Muscle layer of duodenum (tissue), 2 donors: ENCODE measurements at regions not wholly inside any gene's neighbourhood (a gene's known extent, or its start where the extent isn't known, plus 50 kb on each side); places are given as distances from the start of the nearest gene placed in this dataset.
A peak's percentile ranks its signal among the peaks of the same experiment; 100 is the strongest.

Experiments
- H3K27ac ChIP-seq: one replicate; pipeline ENCODE4 v1.7.0; 2013; ENCODE audit warnings: mild to moderate bottlenecking, low read length
- H3K27me3 ChIP-seq: one replicate; pipeline ENCODE4 v1.7.0; 2013; ENCODE audit warnings: low read depth, mild to moderate bottlenecking, control low read depth, low read length
- H3K36me3 ChIP-seq, 2 donors: one replicate each; pipeline ENCODE4 v1.7.0; 2013; ENCODE audit warnings: low read length in 2 of 2, control low read depth in 1 of 2, mild to moderate bottlenecking in 1 of 2; ENCODE audit not compliant: insufficient read depth in 2 of 2, control insufficient read depth in 1 of 2
- H3K4me1 ChIP-seq, 2 donors: one replicate each; pipeline ENCODE4 v1.7.0; 2013; ENCODE audit warnings: low read length in 2 of 2, mild to moderate bottlenecking in 2 of 2, control low read depth in 1 of 2, moderate library complexity in 1 of 2; ENCODE audit not compliant: insufficient read depth in 2 of 2, control insufficient read depth in 1 of 2
- H3K4me3 ChIP-seq, 2 donors: one replicate each; pipeline ENCODE4 v1.7.0; 2013; ENCODE audit warnings: low read length in 2 of 2, low read depth in 1 of 2, mild to moderate bottlenecking in 1 of 2
- H3K9me3 ChIP-seq, 2 donors: one replicate each; pipeline ENCODE4 v1.7.0; 2013; ENCODE audit warnings: low read length in 2 of 2, control low read depth in 1 of 2, mild to moderate bottlenecking in 1 of 2; ENCODE audit not compliant: control insufficient read depth in 1 of 2
- donor health status: healthy.

- no peaks in the 10 kb centered on the region for H3K36me3 ChIP-seq
- H3K4me3 ChIP-seq, result no peak overlapping the region
- no peak overlapping the region for H3K27ac ChIP-seq
- H3K9me3 ChIP-seq, result no peaks in the 10 kb centered on the region
- H3K27me3 ChIP-seq, result no peaks in the 10 kb centered on the region
- H3K4me1 ChIP-seq, result peaks cover 0 to 11% of the 10 kb centered on the region in 2 donors
These were observed 418.9 kb upstream of the TMTC1 start for GRCh38 chr12:30202521-30203254.

GRCh38 chr12:30201301-30202160 is 417.8 kb upstream of the TMTC1 start:
- H3K4me1 ChIP-seq, result peaks cover 0 to 11% of the 10 kb centered on the region in 2 donors
- no peak overlapping the region for H3K27ac ChIP-seq
- H3K9me3 ChIP-seq, result no peaks in the 10 kb centered on the region
- peak overlapping the region in 1 of 2 donors; percentile 62 for H3K4me3 ChIP-seq
- H3K27me3 ChIP-seq, result no peaks in the 10 kb centered on the region
- no peaks in the 10 kb centered on the region for H3K36me3 ChIP-seq

GRCh38 chr12:30200864-30201263 is 417.1 kb upstream of the TMTC1 start:
- Histone ChIP-seq H3K27me3 (no peaks in the 10 kb centered on the region), H3K4me1 (peaks cover 0 to 11% of the 10 kb centered on the region in 2 donors), H3K9me3 (no peaks in the 10 kb centered on the region), H3K27ac (no peak overlapping the region), H3K36me3 (no peaks in the 10 kb centered on the region), H3K4me3 (peak overlapping the region in 1 of 2 donors; percentile 62)

- H3K27me3 ChIP-seq, result no peaks in the 10 kb centered on the region
- no peak overlapping the region for H3K27ac ChIP-seq
- no peak overlapping the region for H3K4me3 ChIP-seq
- peaks cover 0 to 11% of the 10 kb centered on the region in 2 donors for H3K4me1 ChIP-seq
- no peaks in the 10 kb centered on the region for H3K36me3 ChIP-seq
- H3K9me3 ChIP-seq, result no peaks in the 10 kb centered on the region
These were observed 413.8 kb upstream of the TMTC1 start for GRCh38 chr12:30197392-30198057.

GRCh38 chr12:30191696-30192455 is 408.1 kb upstream of the TMTC1 start:
- H3K27ac ChIP-seq, result no peak overlapping the region
- no peaks in the 10 kb centered on the region for H3K27me3 ChIP-seq
- H3K36me3 ChIP-seq, result no peaks in the 10 kb centered on the region
- H3K9me3 ChIP-seq, result no peaks in the 10 kb centered on the region
- H3K4me1 ChIP-seq, result no peaks in the 10 kb centered on the region
- H3K4me3 ChIP-seq, result no peak overlapping the region

- Histone ChIP-seq H3K9me3 (no peaks in the 10 kb centered on the region), H3K27ac (no peak overlapping the region), H3K4me1 (no peaks in the 10 kb centered on the region), H3K36me3 (no peaks in the 10 kb centered on the region), H3K27me3 (no peaks in the 10 kb centered on the region), H3K4me3 (no peak overlapping the region)
These were observed 405.0 kb upstream of the TMTC1 start for GRCh38 chr12:30188602-30189326.

- no peak overlapping the region for H3K4me3 ChIP-seq
- H3K4me1 ChIP-seq, result no peaks in the 10 kb centered on the region
- H3K27me3 ChIP-seq, result no peaks in the 10 kb centered on the region
- H3K27ac ChIP-seq, result no peak overlapping the region
- H3K36me3 ChIP-seq, result no peaks in the 10 kb centered on the region
- no peaks in the 10 kb centered on the region for H3K9me3 ChIP-seq
These were observed 403.7 kb upstream of the TMTC1 start for GRCh38 chr12:30187426-30187825.

- H3K4me1 ChIP-seq, result no peaks in the 10 kb centered on the region
- no peaks in the 10 kb centered on the region for H3K9me3 ChIP-seq
- no peak overlapping the region for H3K27ac ChIP-seq
- H3K4me3 ChIP-seq, result no peak overlapping the region
- no peaks in the 10 kb centered on the region for H3K36me3 ChIP-seq
- H3K27me3 ChIP-seq, result no peaks in the 10 kb centered on the region
These were observed 397.6 kb upstream of the TMTC1 start for GRCh38 chr12:30181334-30181733.

- no peak overlapping the region for H3K4me3 ChIP-seq
- H3K27ac ChIP-seq, result no peak overlapping the region
- H3K9me3 ChIP-seq, result no peaks in the 10 kb centered on the region
- no peaks in the 10 kb centered on the region for H3K36me3 ChIP-seq
- H3K4me1 ChIP-seq, result no peaks in the 10 kb centered on the region
- no peaks in the 10 kb centered on the region for H3K27me3 ChIP-seq
These were observed 396.9 kb upstream of the TMTC1 start for GRCh38 chr12:30180602-30181001.

- no peaks in the 10 kb centered on the region for H3K27me3 ChIP-seq
- no peak overlapping the region for H3K4me3 ChIP-seq
- no peak overlapping the region for H3K27ac ChIP-seq
- no peaks in the 10 kb centered on the region for H3K4me1 ChIP-seq
- H3K36me3 ChIP-seq, result no peaks in the 10 kb centered on the region
- no peaks in the 10 kb centered on the region for H3K9me3 ChIP-seq
These were observed 395.2 kb upstream of the TMTC1 start for GRCh38 chr12:30178916-30179315.
